ENCODE measurements at regions not wholly inside any gene's neighbourhood (a gene's known extent, or its start where the extent isn't known, plus 50 kb on each side); places are given as distances from the start of the nearest gene placed in this dataset.

- no peak overlapping the region for H3K4me3 ChIP-seq (replicated peaks; ENCODE audit: low read depth, low read length)
Observed at GRCh38 chr6:15730442-15730841, 67.6 kb upstream of the DTNBP1 start.

DNA sequence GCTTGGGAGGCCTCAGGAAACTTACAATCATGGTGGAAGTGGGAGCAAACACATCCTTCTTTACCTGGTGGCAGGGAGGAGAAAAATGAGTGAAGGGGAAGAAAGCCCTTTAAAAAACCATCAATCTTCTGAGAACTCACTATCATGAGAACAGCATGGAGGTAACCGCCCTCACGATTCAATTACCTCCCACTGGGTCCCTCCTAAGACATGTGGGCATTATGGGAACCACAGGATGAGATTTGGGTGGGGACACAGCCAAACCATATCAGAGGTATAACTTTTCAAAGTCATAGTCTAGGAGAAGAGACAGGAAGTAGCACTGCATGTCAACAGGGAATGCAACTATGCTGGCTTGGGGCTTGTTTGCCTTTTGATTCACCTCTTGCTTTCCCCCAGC lies 59.9 kb upstream of the DTNBP1 start:
- TF ChIP-seq, protein P1, sequence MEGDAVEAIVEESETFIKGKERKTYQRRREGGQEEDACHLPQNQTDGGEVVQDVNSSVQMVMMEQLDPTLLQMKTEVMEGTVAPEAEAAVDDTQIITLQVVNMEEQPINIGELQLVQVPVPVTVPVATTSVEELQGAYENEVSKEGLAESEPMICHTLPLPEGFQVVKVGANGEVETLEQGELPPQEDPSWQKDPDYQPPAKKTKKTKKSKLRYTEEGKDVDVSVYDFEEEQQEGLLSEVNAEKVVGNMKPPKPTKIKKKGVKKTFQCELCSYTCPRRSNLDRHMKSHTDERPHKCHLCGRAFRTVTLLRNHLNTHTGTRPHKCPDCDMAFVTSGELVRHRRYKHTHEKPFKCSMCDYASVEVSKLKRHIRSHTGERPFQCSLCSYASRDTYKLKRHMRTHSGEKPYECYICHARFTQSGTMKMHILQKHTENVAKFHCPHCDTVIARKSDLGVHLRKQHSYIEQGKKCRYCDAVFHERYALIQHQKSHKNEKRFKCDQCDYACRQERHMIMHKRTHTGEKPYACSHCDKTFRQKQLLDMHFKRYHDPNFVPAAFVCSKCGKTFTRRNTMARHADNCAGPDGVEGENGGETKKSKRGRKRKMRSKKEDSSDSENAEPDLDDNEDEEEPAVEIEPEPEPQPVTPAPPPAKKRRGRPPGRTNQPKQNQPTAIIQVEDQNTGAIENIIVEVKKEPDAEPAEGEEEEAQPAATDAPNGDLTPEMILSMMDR (IDR thresholded peaks at IDR 0.05; ENCODE audit: low read depth, low read length, missing control alignments): no peak
- DNase-seq (ENCODE audit: extremely low read depth, low read depth): no peak
- no peak overlapping the region for H3K4me3 ChIP-seq (replicated peaks; ENCODE audit: low read depth, low read length)

More at GRCh38 chr6:15730442-15730841, 67.6 kb upstream of the DTNBP1 start:
- no peak for DNase-seq (ENCODE audit: extremely low read depth, low read depth)
- TF ChIP-seq, protein P1 (IDR thresholded peaks at IDR 0.05; ENCODE audit: low read depth, low read length, missing control alignments): no peak

DNA sequence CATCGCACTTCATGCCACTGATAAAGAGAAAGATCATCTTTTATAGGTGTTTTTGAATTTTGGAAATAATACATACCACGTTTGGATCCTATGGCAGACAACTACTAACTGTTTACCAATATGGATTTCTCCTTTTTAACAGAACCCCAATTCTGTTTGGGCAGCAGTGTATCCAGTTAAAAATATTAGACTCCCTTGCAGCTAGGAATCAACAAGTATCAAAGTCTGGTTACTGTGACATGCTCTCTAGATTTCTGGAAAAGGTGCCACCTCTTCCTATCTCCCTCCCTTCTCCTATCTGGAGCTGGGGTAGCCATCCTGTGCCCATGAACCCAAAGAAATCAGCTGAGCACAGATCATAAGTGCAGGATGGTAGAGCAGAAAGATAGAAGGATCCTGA lies 54.1 kb upstream of the DTNBP1 start:
- DNase-seq (ENCODE audit: extremely low read depth, low read depth): no peak
- TF ChIP-seq, protein P1 (IDR thresholded peaks at IDR 0.05; ENCODE audit: low read depth, low read length, missing control alignments): no peak
- H3K4me3 ChIP-seq (replicated peaks; ENCODE audit: low read depth, low read length): no peak overlapping the region

DNA sequence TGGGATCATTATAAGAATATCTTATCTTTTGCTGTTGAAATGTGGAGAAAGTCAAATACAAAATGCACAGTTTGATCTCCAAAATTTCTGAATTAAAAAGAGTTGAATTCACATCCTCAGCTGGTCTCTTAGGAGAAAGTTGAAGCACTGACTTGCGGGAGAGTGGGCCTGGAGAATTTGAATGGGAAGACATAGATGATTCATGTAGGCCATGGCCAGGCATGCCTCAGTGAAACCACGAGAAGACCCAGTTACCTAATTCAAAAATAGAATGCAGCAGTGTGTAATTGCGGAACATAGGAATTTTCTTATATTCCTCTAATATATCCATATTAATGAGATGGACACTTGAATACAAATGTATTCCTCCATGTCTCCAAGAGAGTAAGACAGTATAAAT lies 53.0 kb upstream of the DTNBP1 start:
- no peak overlapping the region for H3K4me3 ChIP-seq (replicated peaks; ENCODE audit: low read depth, low read length)
- no peak for DNase-seq (ENCODE audit: extremely low read depth, low read depth)
- TF ChIP-seq, protein P1 (IDR thresholded peaks at IDR 0.05; ENCODE audit: low read depth, low read length, missing control alignments): no peak

- H3K4me3 ChIP-seq (replicated peaks; ENCODE audit: low read depth, low read length): no peak overlapping the region
- no peak for DNase-seq (ENCODE audit: extremely low read depth, low read depth)
- TF ChIP-seq, protein P1 (IDR thresholded peaks at IDR 0.05; ENCODE audit: low read depth, low read length, missing control alignments): no peak
Observed at GRCh38 chr6:15715060-15715459, 52.2 kb upstream of the DTNBP1 start.

DNA sequence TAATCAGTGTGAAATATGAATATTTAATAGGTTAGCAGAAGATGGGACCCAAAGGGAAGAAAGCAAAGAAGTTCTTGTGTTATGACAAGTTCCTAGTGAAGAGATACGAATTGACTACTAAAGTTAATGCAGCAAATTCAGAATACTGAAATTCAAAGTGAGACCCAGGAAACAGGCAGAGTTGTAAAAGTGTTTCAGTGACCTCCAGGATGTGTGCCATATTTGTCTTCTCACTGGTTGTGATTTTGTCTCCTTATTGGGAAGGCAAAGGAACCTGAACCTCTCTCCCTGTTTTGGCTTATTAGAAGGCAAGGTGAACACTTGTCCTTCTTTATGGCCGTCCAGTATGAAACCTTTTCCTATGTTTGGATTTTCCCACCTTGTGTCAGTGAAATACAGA lies 51.8 kb upstream of the DTNBP1 start:
- H3K4me3 ChIP-seq (replicated peaks; ENCODE audit: low read depth, low read length): no peak overlapping the region
- DNase-seq (ENCODE audit: extremely low read depth, low read depth): no peak
- TF ChIP-seq, protein P1 (IDR thresholded peaks at IDR 0.05; ENCODE audit: low read depth, low read length, missing control alignments): no peak

DNA sequence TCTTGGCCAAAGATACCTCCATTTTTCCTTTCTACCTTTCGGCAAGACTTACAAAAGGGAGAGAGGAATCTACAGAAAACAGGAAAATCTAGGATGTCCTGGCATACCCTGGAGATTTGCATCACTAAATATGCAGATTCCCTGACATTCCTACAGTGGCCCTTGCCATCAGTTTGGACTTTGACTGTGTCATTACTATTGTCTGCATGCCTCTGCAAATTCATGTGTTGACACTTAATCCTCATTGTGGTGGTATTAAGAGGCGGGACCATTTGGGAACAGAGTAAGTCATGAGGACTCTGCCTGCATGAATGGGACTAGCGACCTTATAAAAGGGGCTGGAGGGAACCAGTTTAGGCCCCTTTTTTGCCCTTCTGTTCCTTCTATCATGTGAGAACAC lies 50.5 kb upstream of the DTNBP1 start:
- DNase-seq (ENCODE audit: extremely low read depth, low read depth): no peak
- H3K4me3 ChIP-seq (replicated peaks; ENCODE audit: low read depth, low read length): no peak overlapping the region
- TF ChIP-seq, protein P1 (IDR thresholded peaks at IDR 0.05; ENCODE audit: low read depth, low read length, missing control alignments): no peak
